Fibroblast of the aortic adventitia (primary cell): ENCODE measurements at regions not wholly inside any gene's neighbourhood (a gene's known extent, or its start where the extent isn't known, plus 50 kb on each side); places are given as distances from the start of the nearest gene placed in this dataset.

ENCODE experiments used
- DNase-seq: peaks from one replicate; pipeline ENCODE4 v3.0.0-alpha.2; 2010; ENCODE audit warnings: low read depth
- H3K4me3 ChIP-seq: 2 replicates; pipeline ENCODE4 v1.5.1; 2011; ENCODE audit warnings: low read depth, mild to moderate bottlenecking, control low read depth, low read length, moderate library complexity
- CTCF ChIP-seq: IDR thresholded peaks from 2 replicates; pipeline ENCODE4 v1.5.1; 2011; ENCODE audit warnings: mild to moderate bottlenecking, low read length, control low read depth, inconsistent platforms; ENCODE audit not compliant: insufficient read depth

DNA sequence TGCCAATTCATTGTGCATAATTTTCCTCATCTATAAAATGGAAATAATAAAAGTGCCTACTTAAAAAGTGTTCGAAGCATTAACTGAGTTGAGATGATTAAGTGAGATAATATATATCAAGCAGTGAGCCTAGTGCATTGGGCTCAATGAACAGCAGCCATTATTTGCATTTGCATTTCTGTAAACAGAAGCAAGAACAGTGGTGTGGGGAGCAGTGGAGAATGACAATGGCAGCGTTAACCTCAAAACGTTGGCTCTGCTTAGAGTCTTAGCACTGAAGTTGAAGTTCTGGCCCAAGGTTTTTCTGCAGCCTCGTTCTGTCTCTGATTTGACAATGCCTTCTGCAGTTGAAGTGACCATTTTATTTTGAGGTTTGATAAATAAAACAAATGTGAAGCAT, 466.3 kb upstream of the ONECUT1 start:
- TF ChIP-seq CTCF = no peak
- no peak for DNase-seq
- no peak overlapping the region for H3K4me3 ChIP-seq

- TF ChIP-seq CTCF = no peak
These were observed 465.9 kb upstream of the ONECUT1 start for GRCh38 chr15:53256043-53256442.

DNA sequence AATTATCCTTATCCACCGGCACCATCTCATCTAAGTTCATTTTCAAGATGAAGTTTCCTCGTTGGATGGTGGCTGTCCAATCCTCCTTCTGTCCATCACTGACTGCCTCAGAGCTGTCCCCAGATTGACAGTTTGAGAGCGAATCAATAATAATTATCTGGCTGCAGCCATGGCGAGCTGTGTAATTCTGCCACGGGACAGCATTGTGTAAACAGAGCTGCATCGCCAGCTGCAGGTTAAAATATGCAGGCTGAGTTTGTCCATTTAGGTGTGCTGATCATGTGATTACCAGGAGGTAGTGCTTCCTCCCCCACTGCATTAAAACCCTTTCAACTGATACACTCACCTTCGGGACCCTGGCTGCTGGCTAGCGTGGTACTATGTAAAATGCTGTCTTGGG, 461.9 kb upstream of the ONECUT1 start:
- no peak overlapping the region for H3K4me3 ChIP-seq
- TF ChIP-seq CTCF = no peak
- no peak for DNase-seq

More at GRCh38 chr15:53256043-53256442, 465.9 kb upstream of the ONECUT1 start:
- no peak for DNase-seq
- H3K4me3 ChIP-seq = no peak overlapping the region

GRCh38 chr15:53251523-53251922, 461.4 kb upstream of the ONECUT1 start:
- DNase-seq = no peak
- no peak for TF ChIP-seq CTCF
- H3K4me3 ChIP-seq = no peak overlapping the region

DNA sequence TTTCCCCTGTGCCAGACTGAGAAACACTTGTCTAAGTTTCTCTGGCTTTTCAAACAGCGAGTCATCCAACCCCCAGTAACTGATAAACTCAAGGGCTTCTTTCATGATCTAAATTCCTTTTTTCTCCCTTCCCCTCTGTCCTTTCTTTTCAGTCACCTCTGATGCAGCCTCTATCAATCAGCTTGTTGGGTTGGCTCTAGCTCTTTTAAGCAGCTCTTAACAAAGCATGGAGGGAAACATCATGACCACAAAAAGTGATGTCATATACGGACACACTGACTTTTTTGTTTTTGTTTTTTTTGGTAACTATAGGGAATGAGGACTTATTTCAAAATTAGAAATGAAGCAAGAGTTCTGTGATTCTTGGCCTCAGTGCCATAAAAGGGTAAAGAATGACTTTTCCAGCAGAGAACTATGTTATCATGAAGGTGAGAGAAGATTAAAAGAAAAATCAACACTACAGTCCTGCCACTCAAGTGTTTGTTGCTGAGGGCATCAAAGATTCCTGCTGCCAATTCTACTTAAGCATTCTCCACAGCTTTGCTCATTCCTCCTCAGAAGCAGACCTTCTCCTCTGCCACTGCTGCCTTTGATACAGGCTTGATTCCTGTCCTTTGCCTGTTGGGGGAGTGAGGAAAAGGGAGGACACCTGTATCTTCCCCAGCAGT, 457.0 kb upstream of the ONECUT1 start:
- TF ChIP-seq CTCF = no peak
- H3K4me3 ChIP-seq = no peak overlapping the region
- DNase-seq = no peak

DNA sequence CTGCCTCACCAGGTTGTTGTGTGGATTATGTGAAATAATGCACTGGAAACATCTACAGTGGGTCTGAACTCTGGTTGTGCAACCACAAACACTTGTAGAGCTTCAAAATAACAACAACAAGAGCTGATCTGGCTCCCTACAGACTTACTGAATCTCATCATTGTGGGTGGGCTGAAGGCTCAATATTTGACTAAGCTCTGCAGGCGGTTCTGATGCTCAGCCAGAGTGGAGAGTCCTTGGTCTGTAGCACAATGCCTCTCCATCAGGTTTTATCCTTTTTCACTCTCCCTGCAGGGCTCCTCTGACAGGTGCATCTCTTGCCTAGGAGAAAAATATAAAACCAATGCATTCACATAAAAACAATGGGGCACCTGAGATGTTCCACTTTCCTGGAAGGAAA, 456.3 kb upstream of the ONECUT1 start:
- DNase-seq = no peak

More for the DNA sequence above, 456.3 kb upstream of the ONECUT1 start:
- H3K4me3 ChIP-seq = no peak overlapping the region
- no peak for TF ChIP-seq CTCF
